HG03354 (cell line): ENCODE measurements at regions not wholly inside any gene's neighbourhood (a gene's known extent, or its start where the extent isn't known, plus 50 kb on each side); places are given as distances from the start of the nearest gene placed in this dataset.
"Not testable (repeated sequence)": the region's sequence is repeated elsewhere in the genome, so short reads cannot be mapped to it uniquely, and the experiment has no call there.

Experiments used
- ATAC-seq: cut with Tn5 transposase; IDR thresholded peaks from one replicate; pipeline ENCODE4 v1.9.1; 2021; ENCODE audit warnings: mild to moderate bottlenecking; ENCODE audit not compliant: unreplicated experiment, poor library complexity, severe bottlenecking

DNA sequence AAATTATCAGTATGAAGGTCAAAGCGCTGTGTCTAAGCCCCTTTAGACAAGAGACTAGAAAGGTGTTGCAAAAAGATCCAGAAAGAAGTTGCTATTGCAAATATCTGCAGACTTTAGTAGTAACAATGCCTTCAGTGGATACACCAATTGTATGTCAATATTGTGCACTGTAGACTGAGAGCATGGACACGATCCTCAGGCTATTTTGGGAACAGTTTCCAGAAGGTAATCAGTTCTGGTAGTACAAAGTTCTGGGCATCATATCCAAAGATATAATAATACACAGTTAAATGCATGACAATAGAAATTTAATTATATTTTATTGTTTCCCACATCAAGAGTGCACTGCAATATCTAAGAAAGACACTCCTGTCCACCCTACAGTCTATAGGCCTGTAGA, 84.1 kb upstream of the LUZP2 start:
- no peak for ATAC-seq

- no peak for ATAC-seq
Observed at GRCh38 chr11:24413391-24413790, 83.5 kb upstream of the LUZP2 start.

GRCh38 chr11:24415955-24416636, 80.8 kb upstream of the LUZP2 start:
- ATAC-seq: not testable (repeated sequence)

DNA sequence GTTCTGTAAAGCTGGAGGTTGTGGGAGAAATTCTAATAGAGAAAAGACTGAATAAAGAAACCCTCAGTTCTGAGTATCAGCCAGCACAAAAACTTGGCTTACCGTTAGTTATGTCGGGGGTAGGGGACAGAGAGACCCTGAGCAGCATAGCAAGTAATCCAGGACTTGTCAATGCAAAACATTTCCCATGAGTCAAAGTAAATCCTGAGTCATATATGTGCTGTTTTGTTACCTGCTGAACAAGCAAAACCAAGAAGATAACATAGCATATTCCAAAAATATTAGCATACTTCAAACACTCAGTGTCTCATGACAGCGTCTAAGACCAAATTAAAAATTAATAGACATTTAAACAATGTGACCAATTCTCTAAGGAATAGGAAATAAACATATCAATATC, 75.1 kb upstream of the LUZP2 start:
- no peak for ATAC-seq

- no peak for ATAC-seq
Observed at GRCh38 chr11:24422376-24422775, 74.5 kb upstream of the LUZP2 start.

DNA sequence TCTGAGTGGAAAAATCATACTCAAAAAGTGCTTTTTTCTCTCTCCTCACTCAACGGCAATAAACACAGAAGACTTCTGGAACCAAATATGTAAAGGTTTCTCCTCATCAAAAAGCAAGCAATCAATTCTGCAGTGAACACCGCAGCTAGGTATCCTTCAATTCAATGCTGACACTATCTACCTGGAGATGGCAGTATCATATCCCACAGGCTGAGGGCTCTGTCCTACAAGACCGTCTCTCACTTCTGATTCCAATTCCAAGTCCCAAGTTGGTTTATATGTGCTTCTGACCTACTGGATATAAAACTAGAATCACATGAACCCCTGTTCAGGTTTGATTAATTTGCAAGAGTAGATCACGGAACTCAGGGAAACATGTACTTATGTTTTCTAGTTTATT, 59.7 kb upstream of the LUZP2 start:
- no peak for ATAC-seq
